Upper lobe of left lung (tissue), 4 donors: ENCODE measurements at regions not wholly inside any gene's neighbourhood (a gene's known extent, or its start where the extent isn't known, plus 50 kb on each side); places are given as distances from the start of the nearest gene placed in this dataset.

Source experiments
- POLR2A ChIP-seq, 4 donors: fragments of 450-650 bp; IDR thresholded peaks; one replicate each; pipeline ENCODE4 v1.5.1; 2016 to 2017; ENCODE audit warnings: antibody characterized with exemption in 4 of 4, mild to moderate bottlenecking in 2 of 4
- TF ChIP-seq, protein P1 (sequence below), 6 experiments: fragments of 450-650 bp in 4 of 6; fragments of 200-600 bp in 2 of 6; sonication (generic) in 2 of 6; IDR thresholded peaks; one replicate each; pipeline ENCODE4 v1.5.1; 2016 to 2019; ENCODE audit warnings: antibody characterized with exemption in 6 of 6

DNA sequence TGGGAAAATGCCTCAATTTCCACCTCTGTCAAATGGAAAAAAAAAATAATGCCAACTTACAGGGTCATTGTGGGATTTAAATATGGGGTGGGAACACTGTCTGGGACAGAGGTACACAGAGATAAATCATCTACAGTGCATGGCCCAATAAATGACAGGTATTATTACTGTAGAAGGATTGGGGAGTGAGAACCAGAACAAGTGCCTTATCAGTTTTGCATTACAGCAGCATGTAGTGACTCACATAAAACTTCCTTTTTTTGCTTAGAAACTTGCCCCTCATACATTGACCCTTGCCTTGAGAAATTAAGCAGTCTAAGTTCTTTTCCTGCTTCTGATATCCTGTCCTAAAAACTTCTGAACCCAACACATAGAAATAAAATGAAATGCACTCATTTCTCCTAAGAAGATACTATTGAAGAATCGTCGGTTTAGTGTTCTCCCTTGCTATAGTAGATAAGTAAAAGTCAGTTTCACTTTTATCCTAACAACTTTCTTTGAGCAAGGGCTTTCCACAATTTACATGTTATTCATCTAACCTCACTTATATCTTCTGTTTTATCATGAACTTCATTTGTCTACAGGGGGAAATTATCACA is 121.0 kb upstream of the HAAO start:
- TF ChIP-seq, protein P1, sequence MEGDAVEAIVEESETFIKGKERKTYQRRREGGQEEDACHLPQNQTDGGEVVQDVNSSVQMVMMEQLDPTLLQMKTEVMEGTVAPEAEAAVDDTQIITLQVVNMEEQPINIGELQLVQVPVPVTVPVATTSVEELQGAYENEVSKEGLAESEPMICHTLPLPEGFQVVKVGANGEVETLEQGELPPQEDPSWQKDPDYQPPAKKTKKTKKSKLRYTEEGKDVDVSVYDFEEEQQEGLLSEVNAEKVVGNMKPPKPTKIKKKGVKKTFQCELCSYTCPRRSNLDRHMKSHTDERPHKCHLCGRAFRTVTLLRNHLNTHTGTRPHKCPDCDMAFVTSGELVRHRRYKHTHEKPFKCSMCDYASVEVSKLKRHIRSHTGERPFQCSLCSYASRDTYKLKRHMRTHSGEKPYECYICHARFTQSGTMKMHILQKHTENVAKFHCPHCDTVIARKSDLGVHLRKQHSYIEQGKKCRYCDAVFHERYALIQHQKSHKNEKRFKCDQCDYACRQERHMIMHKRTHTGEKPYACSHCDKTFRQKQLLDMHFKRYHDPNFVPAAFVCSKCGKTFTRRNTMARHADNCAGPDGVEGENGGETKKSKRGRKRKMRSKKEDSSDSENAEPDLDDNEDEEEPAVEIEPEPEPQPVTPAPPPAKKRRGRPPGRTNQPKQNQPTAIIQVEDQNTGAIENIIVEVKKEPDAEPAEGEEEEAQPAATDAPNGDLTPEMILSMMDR (IDR thresholded peaks at IDR 0.05), result no peak
- no peak for TF ChIP-seq POLR2A (IDR thresholded peaks at IDR 0.05)
